H1 (cell line): ENCODE measurements at regions not wholly inside any gene's neighbourhood (a gene's known extent, or its start where the extent isn't known, plus 50 kb on each side); places are given as distances from the start of the nearest gene placed in this dataset.

ENCODE experiments used
- TF ChIP-seq, protein P1 (sequence below): fragments of 300-600 bp; sonication (generic); IDR thresholded peaks from 2 replicates; pipeline ENCODE4 v1.7.1; 2012; ENCODE audit warnings: low read length, moderate library complexity, mild to moderate bottlenecking, inconsistent platforms; ENCODE audit not compliant: insufficient replicate concordance

DNA sequence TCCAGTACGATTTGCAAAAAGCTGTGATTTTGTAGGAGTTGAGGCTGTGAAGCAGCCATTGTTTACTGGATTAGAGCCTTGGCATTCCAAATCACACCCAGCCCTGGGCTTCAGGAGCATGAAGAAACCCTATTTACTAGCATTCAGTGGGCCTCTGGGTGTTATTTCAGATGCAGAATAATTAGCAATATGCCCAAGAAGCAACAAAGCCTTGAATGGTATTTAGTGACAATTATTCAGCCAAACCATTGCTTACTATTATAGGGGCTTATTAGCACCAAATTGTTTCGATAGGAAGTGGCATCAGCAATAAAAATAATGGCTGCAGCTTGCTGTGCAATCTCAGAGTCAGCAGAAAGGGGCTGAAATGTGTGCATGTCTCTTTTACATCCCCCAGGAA lies 166.6 kb upstream of the SHISA6 start (continued):
- TF ChIP-seq, protein P1, sequence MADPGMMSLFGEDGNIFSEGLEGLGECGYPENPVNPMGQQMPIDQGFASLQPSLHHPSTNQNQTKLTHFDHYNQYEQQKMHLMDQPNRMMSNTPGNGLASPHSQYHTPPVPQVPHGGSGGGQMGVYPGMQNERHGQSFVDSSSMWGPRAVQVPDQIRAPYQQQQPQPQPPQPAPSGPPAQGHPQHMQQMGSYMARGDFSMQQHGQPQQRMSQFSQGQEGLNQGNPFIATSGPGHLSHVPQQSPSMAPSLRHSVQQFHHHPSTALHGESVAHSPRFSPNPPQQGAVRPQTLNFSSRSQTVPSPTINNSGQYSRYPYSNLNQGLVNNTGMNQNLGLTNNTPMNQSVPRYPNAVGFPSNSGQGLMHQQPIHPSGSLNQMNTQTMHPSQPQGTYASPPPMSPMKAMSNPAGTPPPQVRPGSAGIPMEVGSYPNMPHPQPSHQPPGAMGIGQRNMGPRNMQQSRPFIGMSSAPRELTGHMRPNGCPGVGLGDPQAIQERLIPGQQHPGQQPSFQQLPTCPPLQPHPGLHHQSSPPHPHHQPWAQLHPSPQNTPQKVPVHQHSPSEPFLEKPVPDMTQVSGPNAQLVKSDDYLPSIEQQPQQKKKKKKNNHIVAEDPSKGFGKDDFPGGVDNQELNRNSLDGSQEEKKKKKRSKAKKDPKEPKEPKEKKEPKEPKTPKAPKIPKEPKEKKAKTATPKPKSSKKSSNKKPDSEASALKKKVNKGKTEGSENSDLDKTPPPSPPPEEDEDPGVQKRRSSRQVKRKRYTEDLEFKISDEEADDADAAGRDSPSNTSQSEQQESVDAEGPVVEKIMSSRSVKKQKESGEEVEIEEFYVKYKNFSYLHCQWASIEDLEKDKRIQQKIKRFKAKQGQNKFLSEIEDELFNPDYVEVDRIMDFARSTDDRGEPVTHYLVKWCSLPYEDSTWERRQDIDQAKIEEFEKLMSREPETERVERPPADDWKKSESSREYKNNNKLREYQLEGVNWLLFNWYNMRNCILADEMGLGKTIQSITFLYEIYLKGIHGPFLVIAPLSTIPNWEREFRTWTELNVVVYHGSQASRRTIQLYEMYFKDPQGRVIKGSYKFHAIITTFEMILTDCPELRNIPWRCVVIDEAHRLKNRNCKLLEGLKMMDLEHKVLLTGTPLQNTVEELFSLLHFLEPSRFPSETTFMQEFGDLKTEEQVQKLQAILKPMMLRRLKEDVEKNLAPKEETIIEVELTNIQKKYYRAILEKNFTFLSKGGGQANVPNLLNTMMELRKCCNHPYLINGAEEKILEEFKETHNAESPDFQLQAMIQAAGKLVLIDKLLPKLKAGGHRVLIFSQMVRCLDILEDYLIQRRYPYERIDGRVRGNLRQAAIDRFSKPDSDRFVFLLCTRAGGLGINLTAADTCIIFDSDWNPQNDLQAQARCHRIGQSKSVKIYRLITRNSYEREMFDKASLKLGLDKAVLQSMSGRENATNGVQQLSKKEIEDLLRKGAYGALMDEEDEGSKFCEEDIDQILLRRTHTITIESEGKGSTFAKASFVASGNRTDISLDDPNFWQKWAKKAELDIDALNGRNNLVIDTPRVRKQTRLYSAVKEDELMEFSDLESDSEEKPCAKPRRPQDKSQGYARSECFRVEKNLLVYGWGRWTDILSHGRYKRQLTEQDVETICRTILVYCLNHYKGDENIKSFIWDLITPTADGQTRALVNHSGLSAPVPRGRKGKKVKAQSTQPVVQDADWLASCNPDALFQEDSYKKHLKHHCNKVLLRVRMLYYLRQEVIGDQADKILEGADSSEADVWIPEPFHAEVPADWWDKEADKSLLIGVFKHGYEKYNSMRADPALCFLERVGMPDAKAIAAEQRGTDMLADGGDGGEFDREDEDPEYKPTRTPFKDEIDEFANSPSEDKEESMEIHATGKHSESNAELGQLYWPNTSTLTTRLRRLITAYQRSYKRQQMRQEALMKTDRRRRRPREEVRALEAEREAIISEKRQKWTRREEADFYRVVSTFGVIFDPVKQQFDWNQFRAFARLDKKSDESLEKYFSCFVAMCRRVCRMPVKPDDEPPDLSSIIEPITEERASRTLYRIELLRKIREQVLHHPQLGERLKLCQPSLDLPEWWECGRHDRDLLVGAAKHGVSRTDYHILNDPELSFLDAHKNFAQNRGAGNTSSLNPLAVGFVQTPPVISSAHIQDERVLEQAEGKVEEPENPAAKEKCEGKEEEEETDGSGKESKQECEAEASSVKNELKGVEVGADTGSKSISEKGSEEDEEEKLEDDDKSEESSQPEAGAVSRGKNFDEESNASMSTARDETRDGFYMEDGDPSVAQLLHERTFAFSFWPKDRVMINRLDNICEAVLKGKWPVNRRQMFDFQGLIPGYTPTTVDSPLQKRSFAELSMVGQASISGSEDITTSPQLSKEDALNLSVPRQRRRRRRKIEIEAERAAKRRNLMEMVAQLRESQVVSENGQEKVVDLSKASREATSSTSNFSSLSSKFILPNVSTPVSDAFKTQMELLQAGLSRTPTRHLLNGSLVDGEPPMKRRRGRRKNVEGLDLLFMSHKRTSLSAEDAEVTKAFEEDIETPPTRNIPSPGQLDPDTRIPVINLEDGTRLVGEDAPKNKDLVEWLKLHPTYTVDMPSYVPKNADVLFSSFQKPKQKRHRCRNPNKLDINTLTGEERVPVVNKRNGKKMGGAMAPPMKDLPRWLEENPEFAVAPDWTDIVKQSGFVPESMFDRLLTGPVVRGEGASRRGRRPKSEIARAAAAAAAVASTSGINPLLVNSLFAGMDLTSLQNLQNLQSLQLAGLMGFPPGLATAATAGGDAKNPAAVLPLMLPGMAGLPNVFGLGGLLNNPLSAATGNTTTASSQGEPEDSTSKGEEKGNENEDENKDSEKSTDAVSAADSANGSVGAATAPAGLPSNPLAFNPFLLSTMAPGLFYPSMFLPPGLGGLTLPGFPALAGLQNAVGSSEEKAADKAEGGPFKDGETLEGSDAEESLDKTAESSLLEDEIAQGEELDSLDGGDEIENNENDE, result no peak
- TF ChIP-seq, all 59 proteins: peak for 0
